ENCODE measurements at regions not wholly inside any gene's neighbourhood (a gene's known extent, or its start where the extent isn't known, plus 50 kb on each side); places are given as distances from the start of the nearest gene placed in this dataset.

DNA sequence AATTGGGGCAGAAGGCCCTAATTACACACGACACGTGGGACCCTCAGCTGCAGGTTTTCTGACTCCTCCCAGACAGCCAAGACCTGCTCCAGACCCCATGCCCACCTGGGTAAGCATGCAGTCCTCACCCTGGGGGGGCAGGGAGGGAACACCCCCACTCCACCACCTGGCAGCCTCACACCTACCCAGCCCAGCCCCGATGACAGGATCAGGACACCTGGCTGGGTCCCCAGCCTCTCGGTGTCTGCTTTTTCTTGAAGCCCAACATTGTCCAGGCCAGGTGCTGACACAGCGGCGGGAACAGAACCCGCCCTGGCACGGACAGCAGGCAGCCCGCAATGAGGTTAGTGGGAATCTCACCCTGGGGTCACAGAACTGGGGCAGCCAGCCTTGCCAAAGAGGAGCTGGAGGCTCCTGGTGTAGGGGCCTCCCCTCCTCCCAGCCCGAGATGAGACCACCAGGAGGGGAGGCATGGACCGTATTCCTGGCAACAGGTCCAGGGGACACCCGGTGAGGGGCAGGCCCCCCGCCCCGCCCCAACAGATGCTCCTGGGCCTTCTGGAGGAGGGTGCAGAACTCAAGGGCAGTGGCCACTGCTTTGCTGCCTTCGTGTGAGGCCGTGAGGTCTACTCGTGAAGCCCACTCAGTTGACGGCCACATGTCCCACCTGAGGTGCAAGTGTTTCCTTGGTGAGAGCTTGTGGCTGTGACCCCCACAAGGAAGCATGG lies 103.8 kb downstream of the DLL1 start:
- no peak overlapping the region for H3K4me2 ChIP-seq (ENCODE audit: low read depth, low read length, poor library complexity, severe bottlenecking)
- H3F3A ChIP-seq (ENCODE audit: insufficient read depth), result no peaks in the 10 kb centered on the region
- no peak overlapping the region for H3K9ac ChIP-seq (ENCODE audit: low read length)
- no peaks in the 10 kb centered on the region for H4K20me1 ChIP-seq (ENCODE audit: low read depth, low read length)
- no peaks in the 10 kb centered on the region for H3K79me2 ChIP-seq (ENCODE audit: insufficient read depth, low read length)
- no peaks in the 10 kb centered on the region for H3K27me3 ChIP-seq (ENCODE audit: low read length)
- TF ChIP-seq EZH2phosphoT487 (conservative IDR thresholded peaks at IDR 0.05; ENCODE audit: low read length), result no peak
- TF ChIP-seq, protein P1, sequence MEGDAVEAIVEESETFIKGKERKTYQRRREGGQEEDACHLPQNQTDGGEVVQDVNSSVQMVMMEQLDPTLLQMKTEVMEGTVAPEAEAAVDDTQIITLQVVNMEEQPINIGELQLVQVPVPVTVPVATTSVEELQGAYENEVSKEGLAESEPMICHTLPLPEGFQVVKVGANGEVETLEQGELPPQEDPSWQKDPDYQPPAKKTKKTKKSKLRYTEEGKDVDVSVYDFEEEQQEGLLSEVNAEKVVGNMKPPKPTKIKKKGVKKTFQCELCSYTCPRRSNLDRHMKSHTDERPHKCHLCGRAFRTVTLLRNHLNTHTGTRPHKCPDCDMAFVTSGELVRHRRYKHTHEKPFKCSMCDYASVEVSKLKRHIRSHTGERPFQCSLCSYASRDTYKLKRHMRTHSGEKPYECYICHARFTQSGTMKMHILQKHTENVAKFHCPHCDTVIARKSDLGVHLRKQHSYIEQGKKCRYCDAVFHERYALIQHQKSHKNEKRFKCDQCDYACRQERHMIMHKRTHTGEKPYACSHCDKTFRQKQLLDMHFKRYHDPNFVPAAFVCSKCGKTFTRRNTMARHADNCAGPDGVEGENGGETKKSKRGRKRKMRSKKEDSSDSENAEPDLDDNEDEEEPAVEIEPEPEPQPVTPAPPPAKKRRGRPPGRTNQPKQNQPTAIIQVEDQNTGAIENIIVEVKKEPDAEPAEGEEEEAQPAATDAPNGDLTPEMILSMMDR (IDR thresholded peaks at IDR 0.05; ENCODE audit: insufficient read depth, low read length, poor library complexity, severe bottlenecking), result no peak
- no peak overlapping the region for H2AFZ ChIP-seq (ENCODE audit: low read depth, low read length, severe bottlenecking)
- no peak overlapping the region for H3K4me3 ChIP-seq (ENCODE audit: insufficient read depth, low read length, poor library complexity, severe bottlenecking)
- no peak overlapping the region for H3K27ac ChIP-seq (ENCODE audit: low read depth, low read length)
- no peaks in the 10 kb centered on the region for H3K9me3 ChIP-seq (ENCODE audit: insufficient read depth, low read length)
- no peaks in the 10 kb centered on the region for H3K36me3 ChIP-seq (ENCODE audit: low read length)
- H3K9me2 ChIP-seq (replicated peaks; ENCODE audit: insufficient read depth, low read length), result no peaks in the 10 kb centered on the region

DNA sequence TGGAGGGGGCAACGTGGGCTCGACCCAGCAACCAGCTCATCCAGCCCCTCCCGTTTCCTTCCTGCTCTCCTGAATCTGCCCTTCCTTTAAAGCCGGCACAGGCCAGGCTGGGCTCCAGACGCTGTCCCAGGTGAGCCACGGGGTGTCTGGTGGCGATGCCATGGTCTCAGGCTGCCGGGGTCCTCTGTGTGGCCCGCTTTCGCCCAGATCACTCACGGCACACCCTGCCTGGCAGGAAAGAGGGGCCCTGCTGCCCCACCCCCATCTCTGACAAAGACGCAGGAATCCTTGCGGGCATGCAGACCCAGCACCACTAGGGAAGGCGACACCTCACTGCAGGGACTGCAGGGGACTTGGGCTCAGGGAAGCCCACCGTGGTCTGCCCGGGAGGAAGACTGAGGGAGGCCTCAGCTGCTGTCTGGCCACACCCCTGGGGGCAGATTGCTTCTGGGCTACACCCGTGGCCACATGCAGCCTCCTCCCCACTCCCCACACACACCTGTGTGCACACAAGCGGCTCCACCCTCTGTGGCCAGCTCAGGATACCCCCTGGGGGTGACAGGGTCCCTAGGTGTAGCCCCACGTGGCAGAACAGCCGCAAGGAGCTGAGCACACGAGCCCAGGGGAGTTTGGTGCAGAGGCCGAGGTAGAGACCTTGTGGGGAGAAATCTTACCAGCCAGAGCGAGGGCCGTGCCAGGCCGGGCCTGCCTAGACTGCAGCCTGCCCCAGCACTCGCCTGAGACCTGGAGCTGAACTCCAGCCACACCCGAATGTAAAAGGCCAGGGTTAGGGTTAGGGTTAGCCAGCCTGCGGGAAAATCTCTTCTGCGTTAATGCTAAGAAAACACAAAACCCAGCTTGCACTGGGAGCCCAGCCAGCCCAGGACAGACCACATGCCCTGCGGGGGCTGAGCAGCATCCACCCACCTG lies 104.6 kb downstream of the DLL1 start:
- Histone ChIP-seq H3K9me3 (ENCODE audit: insufficient read depth, low read length) (no peaks in the 10 kb centered on the region), H2AFZ (ENCODE audit: low read depth, low read length, severe bottlenecking) (no peak overlapping the region), H3F3A (ENCODE audit: insufficient read depth) (no peaks in the 10 kb centered on the region), H3K79me2 (ENCODE audit: insufficient read depth, low read length) (no peaks in the 10 kb centered on the region), H3K9me2 (replicated peaks; ENCODE audit: insufficient read depth, low read length) (no peaks in the 10 kb centered on the region), H3K4me3 (ENCODE audit: insufficient read depth, low read length, poor library complexity, severe bottlenecking) (no peak overlapping the region), H3K27me3 (ENCODE audit: low read length) (no peaks in the 10 kb centered on the region), H3K27ac (ENCODE audit: low read depth, low read length) (no peak overlapping the region), H3K36me3 (ENCODE audit: low read length) (no peaks in the 10 kb centered on the region), H3K9ac (ENCODE audit: low read length) (no peak overlapping the region), H4K20me1 (ENCODE audit: low read depth, low read length) (no peaks in the 10 kb centered on the region), H3K4me2 (ENCODE audit: low read depth, low read length, poor library complexity, severe bottlenecking) (no peak overlapping the region)
- TF ChIP-seq, protein P1 (IDR thresholded peaks at IDR 0.05; ENCODE audit: insufficient read depth, low read length, poor library complexity, severe bottlenecking), result no peak
- TF ChIP-seq EZH2phosphoT487 (conservative IDR thresholded peaks at IDR 0.05; ENCODE audit: low read length), result no peak

DNA sequence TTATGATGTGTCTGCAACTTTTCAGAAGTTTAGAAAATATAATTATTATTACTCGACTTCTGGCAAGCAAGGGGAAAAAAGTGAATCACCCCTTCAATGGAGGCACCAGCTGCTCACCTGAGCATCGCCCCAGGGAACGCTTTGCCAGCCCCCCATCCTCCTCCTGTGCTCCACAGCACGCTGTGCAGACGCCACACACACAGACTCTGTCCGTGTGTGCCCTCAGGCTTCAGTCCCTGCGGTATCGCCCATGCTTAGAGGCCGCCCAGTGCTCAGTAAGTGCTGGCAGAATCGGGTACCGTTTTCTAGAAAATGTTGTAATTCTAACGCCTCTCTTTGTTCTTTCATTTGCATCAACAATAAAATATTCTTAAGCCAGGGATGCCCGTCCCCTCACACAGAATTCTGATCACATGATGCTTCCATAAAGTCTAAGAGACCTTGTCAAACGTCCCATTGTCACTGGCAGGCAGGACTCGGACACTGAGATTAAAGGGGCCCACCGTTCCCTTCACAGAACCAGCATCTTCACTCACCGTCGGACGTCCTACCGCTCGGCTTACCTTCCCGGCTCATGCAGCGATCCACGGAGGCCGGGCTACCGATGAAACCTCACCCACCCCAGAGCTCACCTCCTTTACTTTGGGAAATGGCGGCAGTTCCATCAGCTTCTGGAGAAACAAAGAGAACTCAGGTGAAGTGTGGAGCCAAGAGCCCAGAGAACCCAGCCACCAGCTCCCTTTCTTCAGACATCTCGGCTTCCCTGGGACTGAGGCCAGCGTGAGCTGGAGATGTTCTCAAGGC lies 105.5 kb downstream of the DLL1 start:
- Histone ChIP-seq H3K27me3 (ENCODE audit: low read length) (no peaks in the 10 kb centered on the region), H3K9ac (ENCODE audit: low read length) (no peak overlapping the region), H3K27ac (ENCODE audit: low read depth, low read length) (no peak overlapping the region), H4K20me1 (ENCODE audit: low read depth, low read length) (no peaks in the 10 kb centered on the region), H3K36me3 (ENCODE audit: low read length) (no peaks in the 10 kb centered on the region), H3F3A (ENCODE audit: insufficient read depth) (no peaks in the 10 kb centered on the region), H3K4me2 (ENCODE audit: low read depth, low read length, poor library complexity, severe bottlenecking) (no peak overlapping the region), H3K79me2 (ENCODE audit: insufficient read depth, low read length) (no peaks in the 10 kb centered on the region), H3K4me3 (ENCODE audit: insufficient read depth, low read length, poor library complexity, severe bottlenecking) (no peak overlapping the region), H3K9me3 (ENCODE audit: insufficient read depth, low read length) (no peaks in the 10 kb centered on the region), H3K9me2 (replicated peaks; ENCODE audit: insufficient read depth, low read length) (no peaks in the 10 kb centered on the region), H2AFZ (ENCODE audit: low read depth, low read length, severe bottlenecking) (no peak overlapping the region)
- TF ChIP-seq, protein P1 (IDR thresholded peaks at IDR 0.05; ENCODE audit: insufficient read depth, low read length, poor library complexity, severe bottlenecking), result no peak
- TF ChIP-seq EZH2phosphoT487 (conservative IDR thresholded peaks at IDR 0.05; ENCODE audit: low read length), result no peak

Data from SU-DHL-6 (cell line).